CD4-positive, alpha-beta T cell treated with Interleukin-10 for 1 hour (primary cell): ENCODE measurements at regions not wholly inside any gene's neighbourhood (a gene's known extent, or its start where the extent isn't known, plus 50 kb on each side); places are given as distances from the start of the nearest gene placed in this dataset.

Experiments
- DNase-seq: peaks from one replicate; pipeline ENCODE4 v3.0.0-alpha.2; 2020

DNA sequence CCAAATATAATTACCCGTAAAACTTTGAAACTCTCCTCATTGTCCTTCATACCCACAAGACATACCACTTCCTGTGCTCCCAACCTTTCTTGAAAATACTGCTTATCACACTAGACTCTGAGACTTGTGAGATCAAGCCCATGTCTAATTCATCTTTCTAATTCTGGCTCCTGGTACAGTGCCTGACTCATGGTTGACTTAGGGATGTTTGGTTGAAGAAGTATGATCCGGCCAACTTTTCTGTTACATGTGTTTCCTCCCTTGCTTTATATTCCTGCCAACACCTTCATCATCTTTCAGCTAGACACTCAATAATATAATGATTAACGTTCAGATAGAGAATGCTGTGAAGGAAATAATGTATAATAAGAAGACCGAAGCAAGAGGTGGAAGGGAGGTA, 58.2 kb downstream of the MEX3B start:
- no peak for DNase-seq

DNA sequence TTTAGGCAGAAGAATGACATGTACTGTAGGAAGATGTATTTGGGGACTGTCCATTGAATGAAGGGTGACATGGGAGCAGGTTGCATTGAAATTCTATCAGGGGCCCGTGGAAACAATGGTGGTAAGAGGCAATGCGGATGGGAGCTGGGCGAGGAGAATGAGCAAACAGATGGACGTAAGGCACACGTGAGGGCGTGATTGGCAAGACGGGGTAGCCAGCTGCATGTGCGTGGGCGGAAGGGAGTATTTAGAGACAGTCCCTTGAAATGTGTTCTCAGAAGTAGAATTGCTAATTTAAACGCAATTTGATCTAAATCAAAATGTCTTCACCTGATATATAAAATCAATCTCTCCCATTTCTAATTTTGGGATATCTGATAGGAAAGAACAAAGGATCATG, 62.3 kb downstream of the MEX3B start:
- DNase-seq: no peak

DNA sequence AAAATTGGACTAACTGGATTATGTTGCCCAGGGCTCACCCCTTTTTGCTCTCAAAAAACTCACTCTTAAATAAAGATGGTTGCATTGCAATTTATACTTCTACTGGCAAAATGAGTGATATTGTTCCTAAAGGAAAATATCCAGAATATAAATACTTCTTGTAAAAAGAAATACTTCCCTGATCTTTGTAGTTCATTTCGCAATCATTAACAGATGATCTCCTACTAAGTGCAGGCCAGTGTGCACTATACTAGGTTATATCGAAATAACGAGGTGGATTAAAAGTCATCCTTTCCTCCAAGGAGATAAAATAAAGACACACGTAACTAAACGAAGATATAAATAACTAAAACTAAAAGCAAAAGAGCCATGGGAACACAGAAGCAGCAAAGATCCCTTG, 63.0 kb downstream of the MEX3B start:
- DNase-seq: no peak

DNA sequence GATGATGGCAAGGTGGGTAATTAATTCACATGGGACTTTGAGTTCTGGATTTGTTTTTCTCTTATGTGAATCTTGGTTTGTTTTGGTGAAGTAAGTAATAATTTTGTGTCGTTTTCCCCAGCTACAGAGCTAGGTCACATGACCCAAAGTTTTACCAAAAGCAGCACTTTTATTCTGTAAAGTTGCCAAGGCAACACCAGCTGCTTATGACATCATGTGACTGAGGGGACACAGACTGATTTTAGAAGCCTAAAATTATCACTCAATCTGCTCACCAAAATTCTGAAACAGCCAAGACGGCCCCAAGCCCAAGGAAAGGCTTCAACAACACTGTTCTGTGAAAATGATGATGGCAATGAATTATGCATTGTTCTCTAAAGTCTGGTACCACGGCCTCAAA, 63.9 kb downstream of the MEX3B start:
- DNase-seq: no peak

DNA sequence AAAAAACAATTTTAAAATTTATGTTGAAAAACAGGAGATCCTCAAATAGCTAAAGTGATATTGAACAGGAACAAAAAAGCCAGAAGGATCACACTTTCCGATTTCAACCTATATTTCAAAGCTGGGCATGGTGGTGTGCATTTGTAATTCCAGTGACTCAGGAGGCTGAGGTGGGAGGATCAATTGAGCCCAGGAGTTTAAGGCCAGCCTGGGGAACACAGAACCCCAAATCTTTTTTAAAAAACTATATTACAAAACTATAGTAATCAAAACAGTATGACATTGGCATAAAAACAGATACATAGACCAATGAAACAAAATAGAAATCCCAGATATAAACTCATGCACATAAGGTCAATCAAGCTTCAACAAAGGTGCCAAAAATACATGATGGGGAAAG, 68.4 kb downstream of the MEX3B start:
- no peak for DNase-seq

DNA sequence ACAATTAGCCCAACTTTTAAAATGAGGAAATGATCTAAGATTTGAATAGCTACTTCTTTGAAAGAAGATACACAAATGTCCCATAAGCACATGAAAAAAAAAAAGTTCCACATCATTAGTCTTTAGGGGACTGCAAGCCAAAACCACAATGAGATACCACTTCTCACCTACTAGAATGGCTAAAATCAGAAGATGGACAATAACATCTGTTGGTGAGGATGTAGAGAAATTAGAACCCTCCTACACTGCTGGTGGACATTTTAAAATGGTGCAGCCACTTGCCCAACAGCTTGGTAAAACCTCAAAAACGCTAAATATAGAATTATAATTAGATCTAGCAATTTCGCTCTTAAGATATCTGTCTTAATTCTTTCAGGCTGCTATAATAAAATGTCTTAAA, 77.1 kb downstream of the MEX3B start:
- no peak for DNase-seq

DNA sequence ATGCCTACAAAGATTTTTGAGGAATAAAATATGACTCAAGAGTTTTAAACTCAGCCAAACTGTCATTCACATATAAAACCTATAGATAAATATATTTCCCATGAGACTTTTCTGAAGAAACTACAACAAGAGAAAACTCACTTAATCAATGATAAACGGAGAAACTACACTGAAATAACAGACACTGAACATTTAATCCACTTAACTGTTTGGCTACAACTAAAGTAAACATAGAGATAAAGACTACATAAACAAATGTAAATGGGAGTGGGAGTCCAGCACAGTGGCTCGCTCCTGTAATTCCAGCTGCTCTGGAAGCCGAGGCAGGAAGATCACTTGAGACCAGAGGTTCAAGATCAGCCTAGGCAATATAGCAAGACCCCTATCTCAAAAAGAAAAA, 79.2 kb downstream of the MEX3B start:
- DNase-seq: no peak

DNA sequence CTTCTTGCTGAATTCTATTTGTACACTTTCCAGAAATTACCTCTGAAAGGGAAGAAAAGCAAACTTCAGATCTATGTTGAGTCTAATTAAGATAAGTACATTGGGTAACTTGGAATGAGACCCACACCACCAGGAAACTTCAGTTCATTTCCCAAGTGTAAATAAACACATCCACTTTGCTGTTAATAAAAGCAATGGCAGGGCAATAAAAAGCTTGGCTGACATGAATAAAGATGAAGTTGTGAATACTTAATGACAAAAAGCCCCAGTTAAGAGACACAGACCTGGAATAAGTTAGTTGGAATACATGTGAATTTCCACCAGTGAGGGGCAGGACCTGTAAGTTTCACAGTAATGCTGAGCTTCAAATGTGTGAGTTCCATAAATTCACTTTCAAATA, 83.3 kb downstream of the MEX3B start:
- no peak for DNase-seq

DNA sequence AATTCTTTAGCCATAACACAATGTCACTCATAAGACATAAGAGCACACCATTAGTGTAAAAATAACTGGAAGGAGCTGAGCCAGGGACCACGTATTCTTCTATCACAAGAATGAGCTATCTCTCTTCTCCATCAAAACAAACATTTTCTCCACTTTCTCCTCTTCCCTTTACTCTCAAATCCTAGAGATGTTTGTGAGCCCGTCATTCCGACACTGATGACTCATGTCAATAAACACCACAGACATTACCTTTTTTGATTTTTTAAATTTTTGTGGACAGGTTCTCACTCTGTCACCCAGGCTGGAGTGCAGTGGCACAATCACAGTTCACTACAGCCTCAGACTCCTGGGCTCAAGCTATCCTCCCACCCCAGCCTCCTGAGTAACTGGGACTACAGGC, 86.6 kb downstream of the MEX3B start:
- DNase-seq: no peak

DNA sequence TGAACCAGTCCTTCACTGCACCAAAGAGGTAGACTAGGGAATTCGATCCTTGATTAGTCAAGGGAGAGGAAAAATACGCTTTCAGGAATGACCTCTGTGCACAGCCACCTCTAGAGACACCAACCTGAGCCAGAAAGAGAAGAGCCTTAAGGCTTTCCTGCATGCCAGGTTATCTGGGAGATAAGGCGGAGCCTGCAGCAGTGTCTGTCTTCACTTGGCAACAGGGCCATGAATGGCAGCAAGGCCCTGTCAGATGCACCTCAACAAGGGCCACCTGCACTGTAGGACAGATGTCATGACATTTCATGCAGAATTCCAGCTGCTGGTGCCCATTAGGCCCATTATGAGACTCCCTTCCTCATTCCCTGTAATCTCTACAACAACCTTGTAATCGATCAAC, 88.1 kb downstream of the MEX3B start:
- DNase-seq: no peak

DNA sequence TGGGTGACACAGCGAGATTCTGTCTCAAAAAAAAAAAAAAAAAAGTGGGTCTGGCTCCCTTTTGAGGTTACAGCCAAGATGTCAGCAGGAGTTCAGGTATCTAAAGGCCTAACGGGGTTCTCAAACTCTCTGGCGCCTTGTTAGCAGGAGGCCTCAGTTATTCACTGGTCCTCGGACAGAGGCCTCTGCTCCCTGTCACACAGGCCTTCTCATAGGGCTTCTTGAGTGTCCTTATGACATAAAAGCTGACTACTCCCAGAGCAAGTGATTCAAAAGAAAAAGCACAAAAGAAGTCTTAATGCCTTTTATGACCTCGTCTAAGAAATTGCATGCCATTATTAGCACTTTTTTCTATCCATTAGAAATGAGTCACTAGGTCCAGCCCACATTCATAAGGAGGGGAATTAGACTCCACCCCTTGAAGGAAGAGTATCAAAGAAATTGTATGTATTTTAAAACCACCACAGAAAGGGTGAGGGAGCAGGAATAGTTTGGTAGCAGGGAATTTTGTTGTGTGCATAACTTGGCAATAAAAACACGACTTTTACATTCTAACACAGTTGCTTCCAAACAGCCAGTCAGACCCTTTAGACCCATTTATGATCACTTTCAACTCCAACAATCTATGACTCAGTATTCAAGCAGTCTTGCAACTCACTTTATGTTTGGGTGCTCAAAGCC, 90.3 kb downstream of the MEX3B start:
- DNase-seq: no peak

DNA sequence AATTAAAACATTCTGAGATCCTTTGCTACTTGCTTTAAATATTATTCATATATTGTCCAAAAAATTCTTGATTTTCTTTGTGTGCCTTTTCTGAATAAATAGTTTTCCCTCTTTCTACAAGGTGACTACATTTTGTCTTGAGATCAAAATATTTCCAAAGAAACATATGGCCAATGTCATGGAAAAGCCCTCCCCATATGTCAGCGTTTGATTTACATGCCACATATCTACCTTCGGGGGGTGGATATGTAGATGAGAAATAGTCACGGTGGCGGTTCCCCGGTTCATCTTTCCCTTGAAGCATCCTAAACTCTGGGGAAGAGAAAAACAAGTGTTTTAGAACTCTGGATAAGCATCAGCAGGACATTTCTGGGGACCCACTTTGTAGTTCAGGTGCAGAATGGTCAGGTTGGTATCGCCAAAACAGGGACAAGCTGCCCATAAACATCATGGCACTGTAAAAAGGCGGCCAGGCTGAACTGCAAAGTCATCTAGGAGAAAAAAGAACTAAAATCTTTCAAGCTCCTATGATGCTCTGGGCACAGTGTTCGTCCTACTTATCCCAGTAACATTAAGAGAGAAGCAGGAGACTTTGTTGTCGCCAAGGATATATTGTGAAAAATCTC, 91.5 kb downstream of the MEX3B start:
- DNase-seq: no peak

DNA sequence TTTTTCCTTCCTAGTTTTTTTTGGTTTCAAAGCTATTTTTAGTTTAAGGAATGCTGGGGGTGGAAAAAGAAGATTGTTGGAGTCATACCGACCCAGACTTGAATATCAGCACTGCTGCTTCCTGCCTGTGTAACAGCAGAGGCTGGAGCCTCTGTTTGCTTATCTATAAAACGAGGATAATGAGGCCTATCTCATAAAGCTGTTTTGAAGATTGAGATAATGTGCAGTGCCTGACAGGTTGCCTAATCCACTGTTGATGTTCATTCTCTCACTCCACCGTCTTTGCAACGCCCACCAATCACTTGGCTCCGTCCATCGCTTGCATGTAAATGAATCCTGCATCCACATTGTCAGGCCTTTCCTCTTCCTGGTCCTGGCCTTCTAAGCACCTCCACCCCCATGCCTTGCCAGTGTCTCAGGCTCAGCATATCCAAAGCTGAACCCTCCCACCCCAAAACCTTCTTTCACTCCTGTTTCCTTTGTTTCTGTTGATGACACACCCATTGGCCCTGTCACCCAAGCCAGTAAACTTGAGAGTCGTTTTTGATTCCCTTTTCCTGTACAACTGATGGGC, 94.9 kb downstream of the MEX3B start:
- no peak for DNase-seq

DNA sequence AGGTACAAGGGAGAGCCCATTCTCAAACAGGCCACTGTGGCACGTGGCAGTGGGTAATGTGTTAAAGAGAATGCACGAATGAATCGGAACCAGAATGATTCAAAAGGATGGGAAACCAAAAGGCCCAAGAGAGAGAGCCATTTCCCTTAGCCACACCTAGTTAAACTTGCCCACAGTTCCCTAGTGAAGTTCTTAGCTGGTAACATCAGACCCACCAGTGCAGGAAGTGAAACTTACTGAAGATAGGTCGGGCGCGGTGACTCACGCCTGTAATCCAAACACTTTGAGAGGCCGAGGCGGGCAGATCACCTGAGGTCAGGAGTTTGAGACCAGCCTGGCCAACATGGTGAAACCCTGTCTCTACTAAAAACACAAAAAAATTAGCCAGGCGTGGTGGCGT, 97.1 kb downstream of the MEX3B start:
- DNase-seq: peak; percentile 1

DNA sequence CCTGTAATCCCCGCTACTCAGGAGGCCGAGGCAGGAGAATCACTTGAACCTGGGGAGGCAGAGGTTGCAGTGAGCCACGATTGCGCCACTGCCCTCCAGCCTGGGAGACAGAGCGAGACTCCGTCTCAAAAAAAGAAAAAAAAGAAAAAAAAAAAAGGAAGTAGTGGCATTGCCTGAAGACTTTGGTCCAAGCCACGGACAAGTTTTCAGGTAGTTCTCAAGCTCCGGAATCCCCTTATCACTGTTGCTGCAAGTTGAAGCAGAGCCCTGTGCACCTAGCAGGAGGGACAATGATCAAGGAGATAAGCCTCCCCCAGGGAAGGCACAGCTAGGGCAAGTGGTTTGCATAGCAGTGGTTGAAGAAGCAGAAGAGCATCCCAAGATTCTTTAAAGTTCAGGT, 97.6 kb downstream of the MEX3B start:
- DNase-seq: no peak

DNA sequence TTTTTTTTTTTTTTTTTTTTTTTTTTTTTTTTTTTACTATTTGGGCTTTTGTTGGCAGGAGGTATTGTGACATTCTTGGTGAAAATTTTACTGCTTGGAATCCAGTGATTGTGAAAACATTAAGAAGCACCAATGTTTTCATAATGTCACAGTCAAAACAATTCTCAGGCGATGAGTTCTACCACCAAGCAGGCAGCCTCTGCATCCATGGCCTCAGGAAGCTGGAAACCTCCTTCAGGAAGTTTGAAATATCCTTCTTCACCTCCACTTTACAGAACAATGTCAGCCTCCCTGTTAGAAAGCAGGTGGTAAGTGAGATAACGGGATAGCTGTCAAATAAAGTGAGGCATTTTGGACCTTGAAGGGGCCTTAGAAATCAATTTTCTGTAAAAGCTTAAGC, 98.3 kb downstream of the MEX3B start:
- DNase-seq: no peak

DNA sequence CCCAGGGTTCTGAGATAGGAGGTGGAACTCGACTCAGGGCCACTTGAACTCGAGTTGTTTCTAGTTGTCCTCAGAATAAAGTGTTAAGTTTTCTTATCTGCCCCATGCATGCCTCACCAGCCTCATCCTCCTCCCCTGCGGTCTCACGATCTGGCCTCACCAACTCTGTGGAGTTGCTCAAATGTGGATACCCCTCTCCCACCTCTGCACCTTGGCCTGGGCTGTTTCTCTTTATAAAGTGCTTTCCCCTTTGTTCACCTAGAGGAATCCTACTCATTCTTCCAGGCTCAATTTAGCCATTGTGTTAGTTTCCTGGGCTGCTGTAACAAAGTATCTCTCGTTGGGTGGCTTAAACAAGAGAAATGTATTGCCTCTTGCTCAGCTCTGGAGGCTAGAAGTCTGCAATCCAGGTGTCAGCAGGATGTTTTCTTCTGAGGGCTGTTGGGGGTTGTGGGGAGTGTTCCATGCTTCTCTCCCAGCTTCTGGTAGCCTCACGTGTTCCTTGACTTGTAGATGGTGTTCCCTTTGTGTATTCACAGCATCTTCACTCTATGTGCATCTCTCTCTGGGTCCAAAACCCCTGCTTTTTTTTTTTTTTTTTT, 100.7 kb downstream of the MEX3B start:
- no peak for DNase-seq

DNA sequence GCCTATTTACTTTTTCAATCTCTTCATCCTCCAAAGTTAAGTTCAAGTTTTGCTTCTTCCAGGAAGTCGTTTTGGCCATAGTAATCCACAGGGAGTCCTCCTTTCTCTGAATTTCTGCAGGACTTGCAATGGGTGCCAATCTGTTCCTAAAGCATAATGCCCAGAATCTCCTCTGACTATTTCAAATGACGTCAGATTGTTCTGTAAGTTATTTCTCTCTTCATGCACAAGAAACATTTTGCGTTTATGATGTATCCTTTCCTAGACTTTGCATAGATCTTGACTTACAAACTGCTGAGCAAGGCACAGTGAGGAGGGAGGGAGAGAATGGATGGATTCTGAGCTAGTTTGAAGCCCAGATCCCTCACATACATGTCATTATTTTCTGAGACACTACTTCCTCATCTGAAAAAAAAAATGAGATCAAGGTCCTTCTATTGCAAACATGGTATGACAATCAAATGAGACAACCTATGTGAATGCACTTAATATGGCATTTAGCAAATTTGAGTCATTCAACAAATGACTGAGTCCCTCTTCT, 103.1 kb downstream of the MEX3B start:
- DNase-seq: no peak

DNA sequence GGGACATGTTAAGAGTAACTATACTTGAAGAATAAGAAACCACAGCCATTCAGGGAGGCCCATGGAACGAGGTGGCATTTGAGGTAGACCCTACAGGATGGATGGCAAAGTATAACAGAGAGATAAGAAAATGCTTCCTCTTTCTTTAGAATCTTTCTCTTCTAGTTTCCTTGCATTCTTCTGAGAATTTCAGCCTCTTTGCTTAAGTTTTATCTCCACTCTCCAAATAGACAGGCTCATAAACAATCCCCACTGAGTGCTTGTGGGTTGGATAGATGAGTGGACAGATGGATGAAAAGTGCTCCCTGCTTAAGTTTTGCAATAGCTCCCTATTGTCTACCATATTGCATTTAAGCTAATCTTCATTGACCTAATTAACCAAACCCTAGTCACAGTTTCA, 103.7 kb downstream of the MEX3B start:
- no peak for DNase-seq

DNA sequence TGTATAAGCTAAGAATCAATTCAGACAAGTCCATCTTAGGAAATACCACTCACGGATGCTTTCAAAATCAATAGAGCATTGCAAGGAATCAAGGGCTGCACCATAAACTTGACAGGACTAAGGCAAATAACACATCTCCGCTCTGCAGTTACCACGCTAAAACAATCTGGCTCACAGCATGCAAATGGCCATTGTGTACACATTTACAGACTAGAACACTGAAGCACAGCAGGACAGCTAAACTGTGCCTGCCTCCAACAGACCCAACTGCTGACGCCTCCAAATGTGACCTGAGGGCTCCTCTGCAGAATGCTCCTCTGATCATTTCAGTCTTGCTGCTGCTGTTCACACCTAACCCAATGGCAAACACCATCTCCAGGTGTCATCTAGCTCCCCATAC, 104.3 kb downstream of the MEX3B start:
- DNase-seq: no peak

DNA sequence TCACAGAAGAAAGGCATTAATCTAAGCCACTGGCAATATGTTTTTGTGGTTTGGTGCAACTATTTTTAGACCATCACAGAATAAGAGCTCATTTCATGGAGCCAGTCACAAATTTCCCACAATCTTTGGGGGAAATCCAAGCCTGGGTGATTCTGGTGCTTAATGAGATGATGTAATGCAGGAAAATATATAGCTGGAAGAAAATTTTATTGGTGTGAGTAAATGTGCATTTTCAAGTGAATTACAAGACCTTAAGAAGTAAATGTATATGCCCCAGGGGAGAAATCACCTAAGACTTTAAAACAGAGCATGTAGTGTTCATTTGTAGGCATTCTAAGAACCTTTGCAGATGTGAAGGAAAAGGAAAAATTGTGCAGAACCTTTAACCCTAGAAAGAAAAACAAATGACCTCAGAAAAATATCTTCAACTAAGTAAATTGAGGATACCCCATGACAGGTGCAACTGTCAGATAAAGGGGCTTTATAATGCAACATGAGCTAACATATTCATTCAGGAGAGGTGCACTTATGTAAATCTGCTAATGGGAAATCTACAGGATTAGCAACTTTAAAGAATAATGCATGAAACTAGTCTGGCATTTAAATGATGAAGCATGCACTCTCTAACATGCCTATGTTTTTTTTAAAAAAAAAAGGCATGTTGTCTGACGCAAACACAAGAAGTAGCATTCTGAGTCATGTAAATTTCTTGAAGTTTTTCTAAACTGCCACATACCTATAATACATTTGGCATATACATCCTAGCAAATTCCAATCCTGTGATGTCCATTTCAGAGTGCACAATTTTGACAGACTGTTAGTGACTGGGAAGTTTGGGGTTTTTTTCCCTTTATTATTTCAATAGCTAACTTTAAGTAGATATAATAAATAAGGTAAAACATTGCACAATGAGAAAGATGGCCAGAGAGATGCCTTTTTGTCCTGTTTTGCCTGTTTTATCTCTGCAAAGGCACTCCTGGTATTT, 105.1 kb downstream of the MEX3B start:
- DNase-seq: no peak

DNA sequence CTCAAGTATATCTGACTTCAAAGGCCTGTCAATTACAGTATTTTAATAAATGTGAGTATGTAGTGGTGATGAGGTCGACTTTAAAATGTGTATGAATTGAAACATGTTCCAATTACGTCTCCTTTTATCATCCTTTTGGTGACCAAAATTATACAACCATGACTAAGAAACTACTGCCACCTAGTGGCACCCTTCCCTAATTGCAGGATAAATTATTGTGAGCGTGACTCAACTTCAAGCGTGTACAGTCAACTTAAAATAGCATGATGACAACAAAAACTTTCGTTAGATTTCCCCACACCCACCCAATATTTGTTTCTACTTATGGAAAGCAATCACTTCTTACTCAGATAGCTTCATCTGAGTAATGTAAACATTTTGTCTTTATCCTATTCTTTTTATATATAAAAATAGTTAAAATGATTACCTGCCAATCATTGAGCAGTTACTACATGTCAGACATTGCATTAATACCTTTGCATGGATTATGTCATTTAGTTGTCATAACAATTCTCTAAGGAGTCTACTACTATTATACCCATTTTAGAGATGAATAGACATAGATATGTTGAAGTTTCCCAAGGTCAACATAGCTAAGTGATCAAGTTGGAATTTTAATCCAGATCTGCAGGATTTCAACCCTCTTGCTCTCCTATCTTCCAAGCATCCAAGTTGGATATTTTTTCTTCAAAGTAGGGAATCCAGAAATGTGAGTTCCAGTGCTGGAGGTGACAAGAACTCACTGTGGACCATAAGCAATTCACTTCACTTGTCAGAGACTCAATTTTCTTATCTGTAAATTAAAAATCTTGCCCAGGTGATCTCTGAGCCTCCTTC, 106.0 kb downstream of the MEX3B start:
- peak; percentile 4 for DNase-seq
